Breast epithelium (tissue), 4 donors: ENCODE measurements at regions not wholly inside any gene's neighbourhood (a gene's known extent, or its start where the extent isn't known, plus 50 kb on each side); places are given as distances from the start of the nearest gene placed in this dataset.

Source experiments
- DNase-seq, 2 donors: peaks; one replicate each; pipeline ENCODE4 v3.0.0-alpha.2; 2019; ENCODE audit warnings: low spot score in 2 of 2
- H3K27ac ChIP-seq, 2 donors: fragments of 200-600 bp; sonication (generic) in 1 of 2; one replicate each; pipeline ENCODE4 v1.5.1; 2016 to 2019; ENCODE audit warnings: mild to moderate bottlenecking in 1 of 2
- H3K27me3 ChIP-seq, 2 donors: fragments of 200-600 bp; sonication (generic) in 1 of 2; one replicate each; pipeline versions ENCODE4 v1.5.1 to v1.6.0; 2017 to 2019; ENCODE audit warnings: control low read depth in 1 of 2, mild to moderate bottlenecking in 1 of 2
- H3K36me3 ChIP-seq: fragments of 200-600 bp; one replicate; pipeline ENCODE4 v1.5.1; 2019
- H3K4me1 ChIP-seq, 2 donors: fragments of 200-600 bp; sonication (generic); one replicate each; pipeline ENCODE4 v1.5.1; 2016 to 2019; ENCODE audit warnings: control low read depth in 1 of 2
- H3K4me3 ChIP-seq, 3 donors: fragments of 200-600 bp; sonication (generic); 1 replicate in 2 of 3; 2 replicates in 1 of 3; pipeline ENCODE4 v1.5.1; 2016 to 2019; ENCODE audit warnings: mild to moderate bottlenecking in 3 of 3, moderate library complexity in 2 of 3
- H3K9me3 ChIP-seq, 2 donors: fragments of 200-600 bp; sonication (generic) in 1 of 2; one replicate each; pipeline ENCODE4 v1.5.1; 2016 to 2019; ENCODE audit warnings: control low read depth in 1 of 2
- CTCF ChIP-seq, 3 donors: fragments of 450-650 bp; IDR thresholded peaks; one replicate each; pipeline ENCODE4 v1.5.1; 2016 to 2017; ENCODE audit warnings: antibody characterized with exemption in 3 of 3, mild to moderate bottlenecking in 3 of 3, moderate library complexity in 3 of 3
- POLR2A ChIP-seq: fragments of 450-650 bp; IDR thresholded peaks from one replicate; pipeline ENCODE4 v1.6.1; 2016; ENCODE audit warnings: antibody characterized with exemption, mild to moderate bottlenecking, moderate library complexity
- POLR2AphosphoS5 ChIP-seq, 3 donors: sonication (generic); formaldehyde crosslinking; IDR thresholded peaks; one replicate each; pipeline ENCODE4 v1.6.1; 2017; ENCODE audit warnings: antibody characterized with exemption in 3 of 3
- intact Hi-C: fragments of 100-400 bp; cut with DNase I; formaldehyde crosslinking; loops from one replicate; pipeline ENCODE4 v1.15.1; 2023; ENCODE audit warnings: low total_unique reads

GRCh38 chr22:47757741-47758140, 995.3 kb downstream of the TBC1D22A start:
- DNase-seq: no peak
- Histone ChIP-seq H3K27me3 (peaks cover 0 to 22% of the 10 kb centered on the region in 2 donors), H3K9me3 (no peaks in the 10 kb centered on the region), H3K4me3 (no peak overlapping the region), H3K4me1 (no peaks in the 10 kb centered on the region), H3K27ac (no peak overlapping the region), H3K36me3 (no peaks in the 10 kb centered on the region)
- TF ChIP-seq POLR2AphosphoS5 (IDR thresholded peaks at IDR 0.05) (no peak), POLR2A (no peak), CTCF (IDR thresholded peaks at IDR 0.05) (no peak)
- intact Hi-C loops: no loop called here

DNA sequence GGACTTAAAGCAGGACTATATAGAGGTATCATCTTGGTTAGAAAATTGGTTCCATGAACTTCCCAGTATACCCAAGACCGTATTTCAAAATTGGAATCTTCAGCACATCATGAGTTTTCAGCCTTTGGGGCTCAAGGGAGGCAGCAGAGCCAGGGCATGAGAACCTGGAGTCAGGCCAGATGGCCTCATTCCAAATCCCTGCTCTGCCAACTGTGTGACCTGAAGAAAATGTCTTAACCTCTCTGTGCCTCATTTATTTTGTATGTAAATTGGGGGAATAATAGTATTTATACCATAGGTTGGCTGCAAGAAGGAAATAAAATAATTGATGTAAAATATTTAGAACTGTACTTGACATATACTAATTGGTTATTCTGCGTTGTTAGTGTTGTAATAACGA, 987.6 kb downstream of the TBC1D22A start:
- no peak for DNase-seq
- no peaks in the 10 kb centered on the region for H3K4me1 ChIP-seq
- no peaks in the 10 kb centered on the region for H3K9me3 ChIP-seq
- H3K36me3 ChIP-seq: no peaks in the 10 kb centered on the region
- intact Hi-C loops: no loop called here
- H3K27me3 ChIP-seq: peaks cover 0 to 29% of the 10 kb centered on the region in 2 donors
- TF ChIP-seq POLR2AphosphoS5 (IDR thresholded peaks at IDR 0.05): no peak
- no peak for TF ChIP-seq CTCF (IDR thresholded peaks at IDR 0.05)
- no peak for TF ChIP-seq POLR2A
- no peak overlapping the region for H3K27ac ChIP-seq
- no peak overlapping the region for H3K4me3 ChIP-seq

DNA sequence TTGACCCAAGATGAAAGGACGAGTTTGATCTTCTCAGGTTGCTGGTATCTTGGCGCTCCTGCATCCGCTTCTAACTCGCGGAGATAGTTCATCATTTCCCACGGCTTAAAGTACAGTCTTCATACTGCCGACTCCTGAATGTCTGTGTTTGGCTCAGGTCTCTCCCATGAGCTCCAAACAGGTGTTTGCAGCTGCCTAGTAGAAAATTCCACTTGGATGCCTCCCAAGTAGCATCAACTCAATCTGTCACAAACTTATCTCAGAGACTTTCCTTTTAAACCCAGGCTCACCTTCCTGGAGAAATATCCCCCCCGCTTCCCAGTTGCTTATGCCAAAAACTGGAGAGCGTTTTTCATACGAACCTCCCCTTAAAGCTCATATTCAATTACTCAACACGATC, 986.5 kb downstream of the TBC1D22A start:
- Histone ChIP-seq H3K27ac (no peak overlapping the region), H3K4me1 (no peaks in the 10 kb centered on the region), H3K36me3 (no peaks in the 10 kb centered on the region), H3K27me3 (peaks cover 0 to 29% of the 10 kb centered on the region in 2 donors), H3K4me3 (no peak overlapping the region), H3K9me3 (no peaks in the 10 kb centered on the region)
- no peak for DNase-seq
- no peak for TF ChIP-seq POLR2A
- intact Hi-C loops: loop anchor here (5.0 kb wide), 1 partner anchor 1303 kb away; no protein-coding TSS in a partner anchor

- TF ChIP-seq CTCF (IDR thresholded peaks at IDR 0.05): no peak
- TF ChIP-seq POLR2AphosphoS5 (IDR thresholded peaks at IDR 0.05): no peak
- TF ChIP-seq POLR2A: no peak
- intact Hi-C loops: loop anchor here (5.0 kb wide), 1 partner anchor 1304 kb away; no protein-coding TSS in a partner anchor
Observed at GRCh38 chr22:47748271-47748670, 985.8 kb downstream of the TBC1D22A start.

GRCh38 chr22:47740109-47740805, 977.8 kb downstream of the TBC1D22A start:
- no peak overlapping the region for H3K4me3 ChIP-seq

More at GRCh38 chr22:47748271-47748670, 985.8 kb downstream of the TBC1D22A start:
- Histone ChIP-seq H3K27me3 (peaks cover 0 to 29% of the 10 kb centered on the region in 2 donors), H3K4me3 (no peak overlapping the region), H3K9me3 (no peaks in the 10 kb centered on the region), H3K27ac (no peak overlapping the region), H3K4me1 (no peaks in the 10 kb centered on the region), H3K36me3 (no peaks in the 10 kb centered on the region)
- no peak for DNase-seq

More at GRCh38 chr22:47740109-47740805, 977.8 kb downstream of the TBC1D22A start:
- peaks cover 0 to 21% of the 10 kb centered on the region in 2 donors for H3K27me3 ChIP-seq
- H3K27ac ChIP-seq: no peak overlapping the region
- no peaks in the 10 kb centered on the region for H3K36me3 ChIP-seq
- no peaks in the 10 kb centered on the region for H3K9me3 ChIP-seq
- no peak for TF ChIP-seq POLR2A
- no peak for TF ChIP-seq POLR2AphosphoS5 (IDR thresholded peaks at IDR 0.05)
- TF ChIP-seq CTCF (IDR thresholded peaks at IDR 0.05): no peak
- H3K4me1 ChIP-seq: no peaks in the 10 kb centered on the region
- intact Hi-C loops: no loop called here
- DNase-seq: no peak
